H9 (cell line): ENCODE measurements at regions not wholly inside any gene's neighbourhood (a gene's known extent, or its start where the extent isn't known, plus 50 kb on each side); places are given as distances from the start of the nearest gene placed in this dataset.

Experiments
- DNase-seq: peaks from one replicate; pipeline ENCODE4 v3.0.0-alpha.2; 2017
- H2AFZ ChIP-seq: one replicate; pipeline ENCODE4 v1.6.1; 2013; ENCODE audit warnings: mild to moderate bottlenecking, low read length, control low read depth, moderate library complexity
- H2AK5ac ChIP-seq: 2 replicates; pipeline ENCODE4 v1.6.1; 2013; ENCODE audit warnings: low read length, control low read depth, mixed read lengths; ENCODE audit not compliant: insufficient read length
- H2BK120ac ChIP-seq: one replicate; pipeline ENCODE4 v1.6.1; 2013; ENCODE audit warnings: low read depth, mild to moderate bottlenecking, low read length, control low read depth, inconsistent platforms; ENCODE audit not compliant: poor library complexity, severe bottlenecking
- H2BK12ac ChIP-seq: 2 replicates; pipeline ENCODE4 v1.6.1; 2013; ENCODE audit warnings: low read length, control low read depth, mixed read lengths, low read depth; ENCODE audit not compliant: insufficient read length
- H2BK15ac ChIP-seq: 2 replicates; pipeline ENCODE4 v1.6.1; 2013; ENCODE audit warnings: low read depth, low read length, control low read depth
- H2BK20ac ChIP-seq: one replicate; pipeline ENCODE4 v1.6.1; 2013; ENCODE audit warnings: low read depth, mild to moderate bottlenecking, low read length, control low read depth, inconsistent platforms; ENCODE audit not compliant: poor library complexity, severe bottlenecking
- H2BK5ac ChIP-seq: 2 replicates; pipeline ENCODE4 v1.6.1; 2013; ENCODE audit warnings: low read length, control low read depth, mixed read lengths; ENCODE audit not compliant: insufficient read length
- H3K14ac ChIP-seq: 2 replicates; pipeline ENCODE4 v1.6.1; 2013; ENCODE audit warnings: low read length, control low read depth; ENCODE audit not compliant: insufficient read depth
- H3K18ac ChIP-seq: 2 replicates; pipeline ENCODE4 v1.6.1; 2013; ENCODE audit warnings: low read depth, mild to moderate bottlenecking, mixed read lengths, low read length, control low read depth; ENCODE audit not compliant: insufficient read length
- H3K23ac ChIP-seq: 2 replicates; pipeline ENCODE4 v1.6.1; 2013; ENCODE audit warnings: low read length, control low read depth, mixed read lengths, low read depth; ENCODE audit not compliant: insufficient read length
- H3K23me2 ChIP-seq: 2 replicates; pipeline ENCODE4 v1.6.1; 2013; ENCODE audit warnings: low read depth, mild to moderate bottlenecking, mixed read lengths, low read length, control low read depth; ENCODE audit not compliant: insufficient read length, poor library complexity, severe bottlenecking
- H3K27ac ChIP-seq: 2 replicates; pipeline ENCODE4 v1.5.1; 2013; ENCODE audit warnings: low read length, control low read depth, mixed read lengths, low read depth; ENCODE audit not compliant: insufficient read length
- H3K27me3 ChIP-seq: 2 replicates; pipeline ENCODE4 v1.6.1; 2013; ENCODE audit warnings: low read length, control low read depth, inconsistent platforms; ENCODE audit not compliant: insufficient read depth
- H3K4ac ChIP-seq: 2 replicates; pipeline ENCODE4 v1.6.1; 2013; ENCODE audit warnings: low read depth, mild to moderate bottlenecking, control low read depth, inconsistent platforms, low read length, moderate library complexity
- H3K4me1 ChIP-seq: 2 replicates; pipeline ENCODE4 v1.6.1; 2013; ENCODE audit warnings: low read length, control low read depth, inconsistent platforms; ENCODE audit not compliant: insufficient read depth
- H3K4me2 ChIP-seq: 2 replicates; pipeline ENCODE4 v1.6.1; 2013; ENCODE audit warnings: low read length, control low read depth, mixed read lengths; ENCODE audit not compliant: insufficient read length, insufficient read depth
- H3K56ac ChIP-seq: 2 replicates; pipeline ENCODE4 v1.6.1; 2013; ENCODE audit warnings: low read depth, mild to moderate bottlenecking, mixed read lengths, low read length, control low read depth; ENCODE audit not compliant: insufficient read length
- H3K79me1 ChIP-seq: 2 replicates; pipeline ENCODE4 v1.6.1; 2013; ENCODE audit warnings: low read depth, mild to moderate bottlenecking, moderate library complexity, low read length, control low read depth, inconsistent platforms; ENCODE audit not compliant: insufficient read depth, poor library complexity, severe bottlenecking
- H3K79me2 ChIP-seq: 2 replicates; pipeline ENCODE4 v1.6.1; 2013; ENCODE audit warnings: low read length, control low read depth, inconsistent platforms; ENCODE audit not compliant: insufficient read depth
- H3K9ac ChIP-seq: 2 replicates; pipeline ENCODE4 v1.6.1; 2013; ENCODE audit warnings: low read length, control low read depth, mixed read lengths; ENCODE audit not compliant: insufficient read length; ENCODE audit errors: extremely low read depth
- H3K9me3 ChIP-seq: one replicate; pipeline ENCODE4 v1.6.1; 2013; ENCODE audit warnings: low read depth, low read length, inconsistent platforms; ENCODE audit not compliant: control insufficient read depth
- H3T11ph ChIP-seq: one replicate; pipeline ENCODE4 v1.6.1; 2013; ENCODE audit warnings: mild to moderate bottlenecking, low read length, control low read depth, inconsistent platforms
- H4K20me1 ChIP-seq: one replicate; pipeline ENCODE4 v1.6.1; 2013; ENCODE audit not compliant: control insufficient read depth, insufficient read length, insufficient read depth
- H4K5ac ChIP-seq: 2 replicates; pipeline ENCODE4 v1.6.1; 2013; ENCODE audit warnings: low read depth, mild to moderate bottlenecking, mixed read lengths, low read length, control low read depth; ENCODE audit not compliant: insufficient read length
- H4K8ac ChIP-seq: replicated peaks from 2 replicates; pipeline ENCODE4 v1.6.1; 2013; ENCODE audit warnings: low read length, control low read depth, mixed read lengths, low read depth; ENCODE audit not compliant: insufficient read length
- H4K91ac ChIP-seq: 2 replicates; pipeline ENCODE4 v1.6.1; 2013; ENCODE audit warnings: low read depth, mild to moderate bottlenecking, moderate library complexity, mixed read lengths, low read length, control low read depth; ENCODE audit not compliant: insufficient read length
- H3K27ac Mint-ChIP-seq, 3 experiments: 2 replicates in 2 of 3; 3 replicates in 1 of 3; pipeline ENCODE4 v1.8.0; 2020 to 2021; ENCODE audit warnings: mixed read lengths in 3 of 3, mild to moderate bottlenecking in 1 of 3, moderate library complexity in 1 of 3
- H3K27me3 Mint-ChIP-seq: 2 replicates; pipeline ENCODE4 v1.8.0; 2021; ENCODE audit warnings: low read depth, mild to moderate bottlenecking, moderate library complexity, mixed read lengths
- H3K36me3 Mint-ChIP-seq, 3 experiments: 2 replicates in 2 of 3; 3 replicates in 1 of 3; pipeline ENCODE4 v1.8.0; 2020 to 2021; ENCODE audit warnings: low read depth in 3 of 3, mixed read lengths in 3 of 3; ENCODE audit not compliant: insufficient read depth in 1 of 3
- H3K4me1 Mint-ChIP-seq, 2 experiments: 2 replicates each; pipeline ENCODE4 v1.8.0; 2020; ENCODE audit warnings: mixed read lengths in 2 of 2
- H3K4me3 Mint-ChIP-seq, 2 experiments: 2 replicates in 1 of 2; 3 replicates in 1 of 2; pipeline ENCODE4 v1.8.0; 2020 to 2021; ENCODE audit warnings: mild to moderate bottlenecking in 2 of 2, mixed read lengths in 2 of 2, moderate library complexity in 1 of 2
- H3K9me3 Mint-ChIP-seq, 2 experiments: 2 replicates in 1 of 2; 3 replicates in 1 of 2; pipeline ENCODE4 v1.8.0; 2020; ENCODE audit warnings: mild to moderate bottlenecking in 2 of 2, mixed read lengths in 2 of 2, moderate library complexity in 1 of 2
- WGBS: extraction: QIAGEN DNeasy Blood & Tissue Kit; methylation state at CpG from one replicate; pipeline ENCODE4 v1.1.7; 2013; ENCODE audit warnings: missing lambda C conversion rate, low lambda C conversion rate, mixed read lengths; ENCODE audit not compliant: insufficient read length; ENCODE audit errors: extremely low coverage; 5-methylcytosine and 5-hydroxymethylcytosine counted together
- TF ChIP-seq, protein P1 (sequence below): fragments of 200-600 bp; sonication (generic); conservative IDR thresholded peaks from 3 replicates; pipeline ENCODE4 v1.8.0; 2021; ENCODE audit warnings: antibody characterized with exemption, mild to moderate bottlenecking

DNA sequence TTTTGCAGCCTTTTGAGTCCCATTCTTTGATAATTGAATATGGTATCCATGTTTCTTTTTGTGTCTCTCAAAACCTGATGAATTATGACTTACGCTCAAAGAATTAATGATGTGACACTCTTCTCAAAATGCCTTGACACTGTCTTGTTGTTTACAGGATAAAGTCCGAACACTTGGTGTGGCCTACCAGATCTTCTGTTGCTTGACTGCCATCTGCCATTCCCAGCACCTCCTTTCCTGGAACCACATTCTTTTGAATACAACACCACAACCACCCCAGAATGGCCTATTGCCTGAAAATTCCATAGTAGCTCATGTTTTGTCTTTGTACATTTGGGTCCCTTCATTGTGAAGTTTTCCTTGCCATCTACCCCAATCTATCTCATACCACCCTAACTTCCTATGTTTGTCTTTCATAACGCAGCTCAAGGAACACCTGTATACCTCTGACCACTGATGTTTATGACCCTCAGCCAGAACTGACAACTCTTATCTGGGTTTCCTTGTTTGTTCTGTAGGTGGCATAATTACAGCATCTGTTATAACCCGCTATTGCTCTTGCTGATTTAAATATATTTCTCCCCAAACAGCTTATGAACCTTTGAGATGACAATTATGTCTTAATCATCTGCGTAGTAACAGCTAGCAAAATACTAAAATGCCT, 991.3 kb downstream of the RAB28 start:
- H3K4me3 Mint-ChIP-seq: no peak overlapping the region
- Histone ChIP-seq H3K9ac (no peak overlapping the region), H3K27ac (no peak overlapping the region), H2BK12ac (no peak overlapping the region), H3K14ac (no peak overlapping the region), H3K18ac (no peak overlapping the region), H2AK5ac (no peak overlapping the region), H4K8ac (no peak overlapping the region), H3K27me3 (no peaks in the 10 kb centered on the region), H4K91ac (no peak overlapping the region), H3K23me2 (no peaks in the 10 kb centered on the region), H3K23ac (no peak overlapping the region), H3K9me3 (no peaks in the 10 kb centered on the region), H3T11ph (no peak overlapping the region), H2AFZ (no peak overlapping the region), H2BK5ac (no peak overlapping the region), H3K4me2 (no peak overlapping the region), H3K79me1 (no peaks in the 10 kb centered on the region), H3K56ac (no peak overlapping the region), H2BK120ac (no peak overlapping the region), H3K4ac (no peak overlapping the region), H4K5ac (no peak overlapping the region), H3K79me2 (no peaks in the 10 kb centered on the region), H2BK15ac (no peak overlapping the region), H3K4me1 (no peaks in the 10 kb centered on the region), H4K20me1 (no peaks in the 10 kb centered on the region), H2BK20ac (no peak overlapping the region)
- H3K27me3 Mint-ChIP-seq: no peaks in the 10 kb centered on the region
- no CpG with 5 or more reads among the region's 5 CpGs for WGBS
- peaks cover 0 to 3% (median 2%) of the 10 kb centered on the region in 3 experiments; a peak in 2 of 7 replicates for H3K36me3 Mint-ChIP-seq
- no peak overlapping the region for H3K27ac Mint-ChIP-seq
- no peak for DNase-seq
- H3K4me1 Mint-ChIP-seq: no peaks in the 10 kb centered on the region; a peak in 1 of 4 replicates
- TF ChIP-seq, protein P1, sequence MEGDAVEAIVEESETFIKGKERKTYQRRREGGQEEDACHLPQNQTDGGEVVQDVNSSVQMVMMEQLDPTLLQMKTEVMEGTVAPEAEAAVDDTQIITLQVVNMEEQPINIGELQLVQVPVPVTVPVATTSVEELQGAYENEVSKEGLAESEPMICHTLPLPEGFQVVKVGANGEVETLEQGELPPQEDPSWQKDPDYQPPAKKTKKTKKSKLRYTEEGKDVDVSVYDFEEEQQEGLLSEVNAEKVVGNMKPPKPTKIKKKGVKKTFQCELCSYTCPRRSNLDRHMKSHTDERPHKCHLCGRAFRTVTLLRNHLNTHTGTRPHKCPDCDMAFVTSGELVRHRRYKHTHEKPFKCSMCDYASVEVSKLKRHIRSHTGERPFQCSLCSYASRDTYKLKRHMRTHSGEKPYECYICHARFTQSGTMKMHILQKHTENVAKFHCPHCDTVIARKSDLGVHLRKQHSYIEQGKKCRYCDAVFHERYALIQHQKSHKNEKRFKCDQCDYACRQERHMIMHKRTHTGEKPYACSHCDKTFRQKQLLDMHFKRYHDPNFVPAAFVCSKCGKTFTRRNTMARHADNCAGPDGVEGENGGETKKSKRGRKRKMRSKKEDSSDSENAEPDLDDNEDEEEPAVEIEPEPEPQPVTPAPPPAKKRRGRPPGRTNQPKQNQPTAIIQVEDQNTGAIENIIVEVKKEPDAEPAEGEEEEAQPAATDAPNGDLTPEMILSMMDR: no peak
- peaks cover 0 to 11% of the 10 kb centered on the region in 2 experiments; a peak in 2 of 5 replicates for H3K9me3 Mint-ChIP-seq
